PC-9 (cell line): ENCODE measurements at regions not wholly inside any gene's neighbourhood (a gene's known extent, or its start where the extent isn't known, plus 50 kb on each side); places are given as distances from the start of the nearest gene placed in this dataset.
A peak's percentile ranks its signal among the peaks of the same experiment; 100 is the strongest.

Experiments used
- BruUV-seq: library from RNA; stranded (reverse); fragments of 400-500 nt; replicated peaks from 2 replicates; lab custom pipeline; 2021; lab: Mats Ljungman, UMichigan
- CTCF ChIA-PET: fragments of 300-600 bp; sonication (Branson Sonifier 250); formaldehyde crosslinking; loops from one replicate; lab custom pipeline; 2022; ENCODE audit warnings: antibody characterized with exemption; lab: Charles Lee
- POLR2A ChIA-PET: fragments of 300-600 bp; sonication (Branson Sonifier 250); formaldehyde crosslinking; loops from one replicate; lab custom pipeline; 2022; ENCODE audit warnings: antibody characterized with exemption; ENCODE audit not compliant: unreplicated experiment; lab: Charles Lee
- DNase-seq, 2 experiments: peaks; one replicate each; pipeline versions ENCODE4 v3.0.0 to v3.0.0-alpha.2; 2015 to 2022; ENCODE audit warnings: mixed read lengths in 1 of 2
- H2AFZ ChIP-seq: fragments of 200-600 bp; sonication (generic); 2 replicates; pipeline ENCODE4 v1.8.1; 2017; ENCODE audit warnings: antibody characterized with exemption
- H3F3A ChIP-seq: fragments of 200-600 bp; sonication (generic); 2 replicates; pipeline ENCODE4 v1.8.1; 2017; ENCODE audit warnings: antibody characterized with exemption, mild to moderate bottlenecking, low read depth; ENCODE audit not compliant: insufficient read depth
- H3K27ac ChIP-seq: fragments of 200-600 bp; sonication (generic); 2 replicates; pipeline ENCODE4 v1.6.1; 2016; ENCODE audit warnings: mixed run types
- H3K27me3 ChIP-seq: fragments of 200-600 bp; sonication (generic); 2 replicates; pipeline ENCODE4 v1.6.1; 2016; ENCODE audit warnings: low read depth, mixed run types; ENCODE audit not compliant: insufficient read depth
- H3K36me3 ChIP-seq: fragments of 200-600 bp; sonication (generic); 2 replicates; pipeline ENCODE4 v1.6.1; 2016; ENCODE audit warnings: low read depth, mixed run types
- H3K4me1 ChIP-seq: fragments of 200-600 bp; sonication (generic); replicated peaks from 2 replicates; pipeline ENCODE4 v1.6.1; 2016; ENCODE audit warnings: mixed run types; ENCODE audit not compliant: insufficient read depth
- H3K4me2 ChIP-seq: fragments of 200-600 bp; sonication (generic); 2 replicates; pipeline ENCODE4 v1.6.1; 2017; ENCODE audit warnings: mixed run types
- H3K4me3 ChIP-seq: fragments of 200-600 bp; sonication (generic); 2 replicates; pipeline ENCODE4 v1.6.1; 2016; ENCODE audit warnings: mixed run types
- H3K79me2 ChIP-seq: fragments of 200-600 bp; sonication (generic); 2 replicates; pipeline ENCODE4 v1.6.1; 2017; ENCODE audit warnings: low read depth, mixed run types
- H3K9me2 ChIP-seq: fragments of 200-600 bp; sonication (generic); 2 replicates; pipeline ENCODE4 v1.8.1; 2017; ENCODE audit warnings: mild to moderate bottlenecking; ENCODE audit not compliant: insufficient read depth
- H3K9me3 ChIP-seq: fragments of 200-600 bp; sonication (generic); 2 replicates; pipeline ENCODE4 v1.8.1; 2016; ENCODE audit warnings: low read depth; ENCODE audit not compliant: insufficient read depth
- H4K20me1 ChIP-seq: fragments of 200-600 bp; sonication (generic); 2 replicates; pipeline ENCODE4 v1.8.1; 2017; ENCODE audit not compliant: insufficient read depth
- CTCF ChIP-seq: fragments of 200-600 bp; sonication (generic); conservative IDR thresholded peaks from 2 replicates; pipeline ENCODE4 v1.6.1; 2017; ENCODE audit warnings: mixed run types, antibody characterized with exemption, mild to moderate bottlenecking, moderate library complexity
- EZH2 ChIP-seq: fragments of 200-600 bp; sonication (generic); IDR thresholded peaks from 2 replicates; pipeline ENCODE4 v1.8.0; 2017; ENCODE audit warnings: antibody characterized with exemption, low read depth
- intact Hi-C: fragments of 100-400 bp; cut with micrococcal nuclease; formaldehyde crosslinking; loops from one replicate; pipeline ENCODE4 v1.10.0; 2022; ENCODE audit not compliant: unreplicated experiment

GRCh38 chr12:14257303-14257733, 108.2 kb upstream of the ATF7IP start:
- Histone ChIP-seq H3K4me1 (peaks cover 40% of the 10 kb centered on the region), H3K79me2 (no peaks in the 10 kb centered on the region), H3F3A (peaks cover 19% of the 10 kb centered on the region), H3K27ac (peak overlapping the region; percentile 93), H3K9me3 (no peaks in the 10 kb centered on the region), H4K20me1 (no peaks in the 10 kb centered on the region), H3K4me3 (peak overlapping the region; percentile 36; the same call in 1 of the 2 replicates), H3K9me2 (no peaks in the 10 kb centered on the region), H2AFZ (peak overlapping the region; percentile 59), H3K27me3 (no peaks in the 10 kb centered on the region), H3K36me3 (no peaks in the 10 kb centered on the region), H3K4me2 (peak overlapping the region; percentile 58)
- DNase-seq, result no peak
- CTCF ChIA-PET, result interaction anchor here (0.7 to 1.0 kb wide), 4 partner anchors 19 to 128 kb away, joined by 3 to 4 read pairs (median 4); partner anchors contain the start of gene ATF7IP
- POLR2A ChIA-PET, result interaction anchor here (1.0 kb wide), 1 partner anchor 108 kb away, joined by 11 read pairs; the partner anchor contains the start of gene ATF7IP
- intact Hi-C loops, result loop anchor here (1.0 kb wide), 1 partner anchor 128 kb away; no protein-coding TSS in a partner anchor
- TF ChIP-seq EZH2 (no peak), CTCF (no peak)
- no TSS peak for BruUV-seq

DNA sequence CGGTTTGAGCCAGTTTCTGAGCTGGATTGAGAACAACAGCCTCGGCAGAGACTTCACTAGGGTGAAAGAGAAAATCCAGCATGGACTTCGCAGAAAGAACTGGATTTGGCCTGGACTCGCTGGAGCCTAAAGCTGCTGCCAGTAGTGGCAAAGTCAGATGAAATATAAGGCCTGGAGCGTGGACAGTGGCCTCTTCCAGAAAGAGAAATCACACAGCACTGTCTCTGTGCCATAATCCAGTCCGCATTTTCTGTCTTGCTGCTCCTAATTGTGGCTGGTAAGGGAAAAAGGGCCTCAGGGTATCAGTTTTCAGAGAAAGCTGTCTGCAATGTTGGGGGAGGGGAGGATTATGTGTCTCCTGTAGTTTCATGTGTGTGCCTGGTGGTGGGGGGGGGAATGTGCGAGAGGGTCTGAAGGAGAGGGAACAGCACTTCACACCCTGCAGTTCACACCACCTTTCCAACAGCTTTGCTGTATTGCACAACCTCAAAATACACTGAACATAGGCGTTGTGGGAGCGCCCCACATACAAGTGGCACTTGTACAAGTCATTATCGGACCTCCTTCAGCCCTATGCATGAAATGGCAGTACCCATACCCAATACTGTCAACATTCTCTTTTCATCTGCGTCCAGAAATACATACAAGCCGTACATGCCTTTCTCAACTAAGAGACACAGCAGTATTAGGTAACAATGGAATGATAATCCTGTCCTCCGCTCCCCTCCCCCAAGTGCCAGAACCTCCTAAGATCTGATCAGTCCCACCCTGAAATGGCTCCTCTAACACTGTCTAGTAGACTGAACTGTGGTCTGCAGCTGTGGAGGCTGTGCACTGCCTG, 107.5 kb upstream of the ATF7IP start:
- H3K27me3 ChIP-seq, result no peaks in the 10 kb centered on the region
- no peaks in the 10 kb centered on the region for H3K36me3 ChIP-seq
- CTCF ChIA-PET, result interaction anchor here (0.6 to 1.0 kb wide), 5 partner anchors 20 to 516 kb away, joined by 3 to 4 read pairs (median 4); partner anchors contain the start of gene ATF7IP
- POLR2A ChIA-PET, result interaction anchor here (1.0 kb wide), 1 partner anchor 107 kb away, joined by 11 read pairs; the partner anchor contains the start of gene ATF7IP
- peak overlapping the region; percentile 58 for H3K4me2 ChIP-seq
- peak overlapping the region; percentile 59; the same call in 1 of the 2 replicates for H2AFZ ChIP-seq
- BruUV-seq, result no TSS peak
- peak; percentile 86 to 95 for DNase-seq
- H3K4me3 ChIP-seq, result no peak overlapping the region
- H3K4me1 ChIP-seq, result peaks cover 40% of the 10 kb centered on the region
- no peaks in the 10 kb centered on the region for H3K79me2 ChIP-seq
- H3K27ac ChIP-seq, result peak overlapping the region; percentile 93
- H4K20me1 ChIP-seq, result no peaks in the 10 kb centered on the region
- intact Hi-C loops, result loop anchor here (1.0 kb wide), 1 partner anchor 127 kb away; no protein-coding TSS in a partner anchor
- peaks cover 19% of the 10 kb centered on the region for H3F3A ChIP-seq
- H3K9me2 ChIP-seq, result no peaks in the 10 kb centered on the region
- no peak for TF ChIP-seq CTCF
- H3K9me3 ChIP-seq, result no peaks in the 10 kb centered on the region

- no peak for TF ChIP-seq EZH2
- TF ChIP-seq CTCF, result no peak
- H3K79me2 ChIP-seq, result no peaks in the 10 kb centered on the region
- DNase-seq, result no peak
- H3K4me3 ChIP-seq, result no peak overlapping the region
- peaks cover 19% of the 10 kb centered on the region for H3F3A ChIP-seq
- peak overlapping the region; percentile 93 for H3K27ac ChIP-seq
- H3K4me2 ChIP-seq, result peak overlapping the region; percentile 58; the same call in 1 of the 2 replicates
- H3K9me2 ChIP-seq, result no peaks in the 10 kb centered on the region
- no peaks in the 10 kb centered on the region for H3K27me3 ChIP-seq
- ChIA-PET CTCF (interaction anchor here (0.6 to 1.0 kb wide), 3 partner anchors 20 to 255 kb away, joined by 3 read pairs; partner anchors contain the start of gene ATF7IP), POLR2A (no interaction called here)
- intact Hi-C loops, result no loop called here
- H3K36me3 ChIP-seq, result no peaks in the 10 kb centered on the region
- H2AFZ ChIP-seq, result no peak overlapping the region; the same call in 1 of the 2 replicates
- no peaks in the 10 kb centered on the region for H4K20me1 ChIP-seq
- BruUV-seq, result no TSS peak
- no peaks in the 10 kb centered on the region; the same call in 1 of the 2 replicates for H3K9me3 ChIP-seq
- H3K4me1 ChIP-seq, result peaks cover 40% of the 10 kb centered on the region
Observed at GRCh38 chr12:14258575-14258940, 106.9 kb upstream of the ATF7IP start.
